Hepatocyte (in vitro differentiated cells): ENCODE measurements at regions not wholly inside any gene's neighbourhood (a gene's known extent, or its start where the extent isn't known, plus 50 kb on each side); places are given as distances from the start of the nearest gene placed in this dataset.

Source experiments
- EZH2phosphoT487 ChIP-seq: fragments of 200-600 bp; sonication (generic); IDR thresholded peaks from one replicate; pipeline ENCODE4 v1.6.1; 2018; ENCODE audit warnings: antibody characterized with exemption, mild to moderate bottlenecking, low read depth, moderate library complexity; ENCODE audit not compliant: unreplicated experiment, severe bottlenecking
- TF ChIP-seq, protein P1 (sequence below): fragments of 200-600 bp; sonication (generic); IDR thresholded peaks from 2 replicates; pipeline ENCODE4 v1.5.1; 2016; ENCODE audit warnings: antibody characterized with exemption, mild to moderate bottlenecking; ENCODE audit not compliant: poor library complexity

DNA sequence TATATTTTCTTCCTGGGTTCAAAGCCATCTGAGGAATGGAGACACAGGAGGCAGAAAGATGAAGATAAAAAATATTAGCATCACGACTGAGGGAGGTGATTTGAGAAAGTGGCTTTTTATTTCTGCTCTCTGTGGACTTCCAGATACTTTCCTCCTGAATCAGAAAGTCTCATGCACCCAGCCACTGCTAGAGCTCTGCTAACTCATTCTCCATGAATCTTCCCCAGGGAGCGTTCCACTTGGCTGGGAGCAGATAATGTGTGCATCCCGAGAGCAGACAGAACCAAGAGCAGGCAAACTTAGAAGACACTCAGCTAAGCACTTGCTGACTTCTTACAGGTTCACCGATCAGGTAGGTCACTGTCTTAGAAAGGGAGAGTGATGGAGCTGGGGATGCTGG is 264.1 kb upstream of the THUMPD2 start:
- TF ChIP-seq, protein P1, sequence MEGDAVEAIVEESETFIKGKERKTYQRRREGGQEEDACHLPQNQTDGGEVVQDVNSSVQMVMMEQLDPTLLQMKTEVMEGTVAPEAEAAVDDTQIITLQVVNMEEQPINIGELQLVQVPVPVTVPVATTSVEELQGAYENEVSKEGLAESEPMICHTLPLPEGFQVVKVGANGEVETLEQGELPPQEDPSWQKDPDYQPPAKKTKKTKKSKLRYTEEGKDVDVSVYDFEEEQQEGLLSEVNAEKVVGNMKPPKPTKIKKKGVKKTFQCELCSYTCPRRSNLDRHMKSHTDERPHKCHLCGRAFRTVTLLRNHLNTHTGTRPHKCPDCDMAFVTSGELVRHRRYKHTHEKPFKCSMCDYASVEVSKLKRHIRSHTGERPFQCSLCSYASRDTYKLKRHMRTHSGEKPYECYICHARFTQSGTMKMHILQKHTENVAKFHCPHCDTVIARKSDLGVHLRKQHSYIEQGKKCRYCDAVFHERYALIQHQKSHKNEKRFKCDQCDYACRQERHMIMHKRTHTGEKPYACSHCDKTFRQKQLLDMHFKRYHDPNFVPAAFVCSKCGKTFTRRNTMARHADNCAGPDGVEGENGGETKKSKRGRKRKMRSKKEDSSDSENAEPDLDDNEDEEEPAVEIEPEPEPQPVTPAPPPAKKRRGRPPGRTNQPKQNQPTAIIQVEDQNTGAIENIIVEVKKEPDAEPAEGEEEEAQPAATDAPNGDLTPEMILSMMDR = no peak
- no peak for TF ChIP-seq EZH2phosphoT487
